HepG2 (cell line): ENCODE measurements at regions not wholly inside any gene's neighbourhood (a gene's known extent, or its start where the extent isn't known, plus 50 kb on each side); places are given as distances from the start of the nearest gene placed in this dataset.
A peak's percentile ranks its signal among the peaks of the same experiment; 100 is the strongest.

ENCODE experiments used
- DR1 ChIP-seq: sonication (generic); formaldehyde crosslinking; IDR thresholded peaks from 2 replicates; pipeline ENCODE4 v1.8.0; 2021; ENCODE audit warnings: mild to moderate bottlenecking, missing genetic modification reagents, inconsistent platforms
- ELF3 ChIP-seq: IDR thresholded peaks from 2 replicates; pipeline ENCODE4 v1.6.1; 2016; ENCODE audit warnings: missing genetic modification reagents, missing compliant biosample characterization
- KLF12 ChIP-seq: sonication (generic); formaldehyde crosslinking; IDR thresholded peaks from 2 replicates; pipeline ENCODE4 v1.4.0; 2020; ENCODE audit warnings: missing genetic modification reagents, borderline replicate concordance
- MLX ChIP-seq: IDR thresholded peaks from 2 replicates; pipeline ENCODE4 v1.6.1; 2016
- MYNN ChIP-seq: sonication (generic); formaldehyde crosslinking; IDR thresholded peaks from 2 replicates; pipeline ENCODE4 v1.4.0; 2020; ENCODE audit warnings: mild to moderate bottlenecking, low read depth, missing genetic modification reagents
- PRDM10 ChIP-seq: sonication (generic); formaldehyde crosslinking; IDR thresholded peaks from 2 replicates; pipeline ENCODE4 v1.4.0; 2020; ENCODE audit warnings: low read depth, missing genetic modification reagents
- RNF219 ChIP-seq: sonication (generic); formaldehyde crosslinking; IDR thresholded peaks from 2 replicates; pipeline ENCODE4 v1.5.0; 2020; ENCODE audit warnings: mild to moderate bottlenecking, missing genetic modification reagents
- SIX1 ChIP-seq: sonication (generic); formaldehyde crosslinking; IDR thresholded peaks from 2 replicates; pipeline ENCODE4 v1.4.0; 2020; ENCODE audit warnings: missing genetic modification reagents, borderline replicate concordance
- TARDBP ChIP-seq: sonication (generic); formaldehyde crosslinking; IDR thresholded peaks from 2 replicates; pipeline ENCODE4 v1.8.0; 2022; ENCODE audit warnings: mild to moderate bottlenecking, missing genetic modification reagents
- XBP1 ChIP-seq: sonication (generic); formaldehyde crosslinking; IDR thresholded peaks from 2 replicates; pipeline ENCODE4 v1.5.0; 2020; ENCODE audit warnings: missing genetic modification reagents
- ZFP36 ChIP-seq: fragments of 150-350 bp; IDR thresholded peaks from 2 replicates; pipeline ENCODE4 v1.6.1; 2018; ENCODE audit warnings: borderline replicate concordance, low read length, low read depth; ENCODE audit not compliant: partially characterized antibody
- ZHX1 ChIP-seq: sonication (generic); formaldehyde crosslinking; IDR thresholded peaks from 2 replicates; pipeline ENCODE4 v1.8.1; 2022; ENCODE audit warnings: low read depth, mild to moderate bottlenecking, missing genetic modification reagents
- ZNF414 ChIP-seq: sonication (generic); formaldehyde crosslinking; IDR thresholded peaks from 2 replicates; pipeline ENCODE4 v1.5.0; 2020; ENCODE audit warnings: missing genetic modification reagents
- ZNF576 ChIP-seq: sonication (generic); formaldehyde crosslinking; IDR thresholded peaks from 2 replicates; pipeline ENCODE4 v1.4.0; 2020; ENCODE audit warnings: mild to moderate bottlenecking, missing genetic modification reagents

- peak; percentile 38; the same call in 1 of the 2 replicates for TF ChIP-seq MLX (CRISPR knock-in tag)
- TF ChIP-seq PRDM10 (CRISPR knock-in tag) = peak; percentile 41; the same call in 1 of the 2 replicates
- no peak for TF ChIP-seq XBP1
- no peak for TF ChIP-seq ZNF576 (CRISPR knock-in tag)
- TF ChIP-seq ZNF414 (CRISPR knock-in tag) = peak; percentile 13; the same call in 1 of the 2 replicates
- TF ChIP-seq DR1 (CRISPR knock-in tag) = no peak
- 0 out of 2 replicates have a peak, but pooled peaks have one; percentile 66 for TF ChIP-seq KLF12 (CRISPR knock-in tag)
- TF ChIP-seq RNF219 = peak; percentile 51; the same call in 1 of the 2 replicates
- TF ChIP-seq ZHX1 (CRISPR knock-in tag) = no peak
- TF ChIP-seq SIX1 = peak; percentile 56; the same call in 1 of the 2 replicates
- TF ChIP-seq TARDBP (CRISPR knock-in tag) = peak; percentile 78; the same call in 1 of the 2 replicates
- TF ChIP-seq MYNN (CRISPR knock-in tag) = no peak
- TF ChIP-seq ZFP36 = no peak
- 0 out of 2 replicates have a peak, but pooled peaks have one; percentile 13 for TF ChIP-seq ELF3 (CRISPR knock-in tag)
These were observed 57.6 kb upstream of the LOC128125822 start (continued) for GRCh38 chr6:63514488-63515173.
